GM12878 (cell line): ENCODE measurements at regions not wholly inside any gene's neighbourhood (a gene's known extent, or its start where the extent isn't known, plus 50 kb on each side); places are given as distances from the start of the nearest gene placed in this dataset.

Source experiments
- ATAC-seq: fragments of 200-7000 bp; cut with Tn5 transposase; 3 replicates; pipeline ENCODE4 v1.9.1; 2020; ENCODE audit warnings: mild to moderate bottlenecking, moderate library complexity
- BruUV-seq: library from RNA; stranded (reverse); fragments of 400-500 nt; replicated peaks from 2 replicates; lab custom pipeline; 2021; lab: Mats Ljungman, UMichigan
- CTCF ChIA-PET: fragments of 300-600 bp; sonication (Branson Sonifier 250); formaldehyde crosslinking; extraction: SDS; loops from one replicate; lab custom pipeline; 2021; ENCODE audit warnings: inconsistent platforms; lab: Yijun Ruan, JAX
- POLR2A ChIA-PET: fragments of 350-600 bp; formaldehyde crosslinking; extraction: SDS; loops from one replicate; lab custom pipeline; 2021; ENCODE audit warnings: inconsistent platforms; lab: Charles Lee
- RAD21 ChIA-PET: fragments of 300-600 bp; sonication (Branson Sonifier 250); formaldehyde crosslinking; loops from one replicate; lab custom pipeline; 2023; ENCODE audit warnings: antibody characterized with exemption; ENCODE audit not compliant: unreplicated experiment; lab: Charles Lee
- SMC1A ChIA-PET: fragments of 300-600 bp; sonication (Branson Sonifier 250); formaldehyde crosslinking; loops from one replicate; lab custom pipeline; 2023; ENCODE audit not compliant: unreplicated experiment, uncharacterized antibody; lab: Charles Lee
- DNase-seq: peaks from one replicate; pipeline ENCODE4 v3.0.0-alpha.2; 2011; ENCODE audit warnings: low read depth, low spot score
- FAIRE-seq: peaks from 3 replicates; lab custom pipeline; 2011; peaks lifted over from hg19 to GRCh38; lab: Jason Lieb, UNC
- H2AFZ ChIP-seq: 2 replicates; pipeline ENCODE4 v1.6.0; 2011; ENCODE audit warnings: low read depth, low read length, control low read depth; ENCODE audit not compliant: control insufficient read depth
- H3K27ac ChIP-seq: 2 replicates; pipeline ENCODE4 v1.5.1; 2011; ENCODE audit warnings: control low read depth; ENCODE audit not compliant: control insufficient read depth, insufficient read depth
- H3K27me3 ChIP-seq, 2 experiments: replicated peaks in 1 of 2; 2 replicates each; pipeline versions ENCODE4 v1.6.0 to v1.6.1; 2011; ENCODE audit warnings: low read length in 1 of 2; ENCODE audit not compliant: control insufficient read depth in 2 of 2, insufficient read depth in 2 of 2
- H3K36me3 ChIP-seq, 2 experiments: 2 replicates each; pipeline ENCODE4 v1.5.1; 2011; ENCODE audit warnings: low read length in 1 of 2; ENCODE audit not compliant: control insufficient read depth in 2 of 2, insufficient read depth in 2 of 2
- H3K4me1 ChIP-seq: 2 replicates; pipeline ENCODE4 v1.6.1; 2011; ENCODE audit warnings: mild to moderate bottlenecking, low read length, moderate library complexity, mixed read lengths; ENCODE audit not compliant: control insufficient read depth, insufficient read depth
- H3K4me2 ChIP-seq: 2 replicates; pipeline ENCODE4 v1.6.0; 2011; ENCODE audit warnings: control low read depth; ENCODE audit not compliant: control insufficient read depth, insufficient read depth
- H3K4me3 ChIP-seq: fragments of 200-600 bp; sonication (generic); 2 replicates; pipeline ENCODE4 v1.5.1; 2016
- H3K79me2 ChIP-seq: 2 replicates; pipeline ENCODE4 v1.6.0; 2011; ENCODE audit warnings: low read length; ENCODE audit not compliant: control insufficient read depth, insufficient read depth
- H3K9ac ChIP-seq: 2 replicates; pipeline ENCODE4 v1.8.0; 2011; ENCODE audit warnings: low read length, control low read depth, mixed read lengths; ENCODE audit not compliant: control insufficient read depth, insufficient read depth
- H3K9me3 ChIP-seq: replicated peaks from 3 replicates; pipeline ENCODE4 v1.5.1; 2011; ENCODE audit warnings: mild to moderate bottlenecking, low read length; ENCODE audit not compliant: control insufficient read depth, insufficient read depth
- H4K20me1 ChIP-seq: 2 replicates; pipeline ENCODE4 v1.6.0; 2011; ENCODE audit not compliant: control insufficient read depth, insufficient read depth
- CBX3 ChIP-seq: fragments of 200-600 bp; sonication (generic); IDR thresholded peaks from 2 replicates; pipeline ENCODE4 v1.6.1; 2016; ENCODE audit warnings: low read depth, borderline replicate concordance
- EP300 ChIP-seq, 2 experiments: fragments of 150-350 bp in 1 of 2; IDR thresholded peaks; 2 replicates each; pipeline ENCODE4 v1.6.1; 2011 to 2012; ENCODE audit warnings: low read depth in 2 of 2, low read length in 2 of 2, borderline replicate concordance in 1 of 2, improper control_type of control experiment in 1 of 2, inconsistent platforms in 1 of 2; ENCODE audit not compliant: control insufficient read depth in 1 of 2
- EZH2 ChIP-seq: IDR thresholded peaks from 2 replicates; pipeline ENCODE4 v1.6.1; 2012; ENCODE audit warnings: low read depth, mild to moderate bottlenecking, control low read depth, inconsistent platforms, low read length, borderline replicate concordance; ENCODE audit not compliant: control insufficient read depth
- MYC ChIP-seq: IDR thresholded peaks from 2 replicates; pipeline ENCODE4 v1.6.1; 2011; ENCODE audit warnings: mild to moderate bottlenecking, low read length, moderate library complexity, inconsistent platforms; ENCODE audit not compliant: insufficient read depth, insufficient replicate concordance, insufficient read length, severe bottlenecking
- NFXL1 ChIP-seq: fragments of 450-650 bp; IDR thresholded peaks from 2 replicates; pipeline ENCODE4 v1.6.1; 2017; ENCODE audit warnings: antibody characterized with exemption, mild to moderate bottlenecking, borderline replicate concordance
- NRF1 ChIP-seq: conservative IDR thresholded peaks from 2 replicates; pipeline ENCODE4 v1.6.1; 2011; ENCODE audit warnings: mild to moderate bottlenecking, low read depth, low read length, improper control_type of control experiment
- WGBS: methylation state at CpG from one replicate; pipeline ENCODE4 v1.1.6; 2016; ENCODE audit warnings: low lambda C conversion rate; ENCODE audit not compliant: insufficient replicate concordance, insufficient coverage; ENCODE audit errors: missing lambda C conversion rate; 5-methylcytosine and 5-hydroxymethylcytosine counted together
- in situ Hi-C: fragments of 300-500 bp; cut with MboI; formaldehyde crosslinking; loops from 9 replicates; pipeline ENCODE4 v1.14.3; 2018; ENCODE audit warnings: mixed read lengths
- intact Hi-C: fragments of 100-400 bp; cut with micrococcal nuclease; formaldehyde crosslinking; loops from one replicate; pipeline ENCODE4 v1.14.2; 2022; ENCODE audit not compliant: unreplicated experiment
- TF ChIP-seq, protein P1 (sequence below): fragments of 450-650 bp; IDR thresholded peaks from 2 replicates; pipeline ENCODE4 v1.6.1; 2017; ENCODE audit warnings: low read depth, mild to moderate bottlenecking, moderate library complexity
- TF ChIP-seq, protein P2 (sequence below): IDR thresholded peaks from 2 replicates; pipeline ENCODE4 v1.6.1; 2011; ENCODE audit warnings: low read depth, mild to moderate bottlenecking, low read length, moderate library complexity, borderline replicate concordance; ENCODE audit errors: extremely low read depth

DNA sequence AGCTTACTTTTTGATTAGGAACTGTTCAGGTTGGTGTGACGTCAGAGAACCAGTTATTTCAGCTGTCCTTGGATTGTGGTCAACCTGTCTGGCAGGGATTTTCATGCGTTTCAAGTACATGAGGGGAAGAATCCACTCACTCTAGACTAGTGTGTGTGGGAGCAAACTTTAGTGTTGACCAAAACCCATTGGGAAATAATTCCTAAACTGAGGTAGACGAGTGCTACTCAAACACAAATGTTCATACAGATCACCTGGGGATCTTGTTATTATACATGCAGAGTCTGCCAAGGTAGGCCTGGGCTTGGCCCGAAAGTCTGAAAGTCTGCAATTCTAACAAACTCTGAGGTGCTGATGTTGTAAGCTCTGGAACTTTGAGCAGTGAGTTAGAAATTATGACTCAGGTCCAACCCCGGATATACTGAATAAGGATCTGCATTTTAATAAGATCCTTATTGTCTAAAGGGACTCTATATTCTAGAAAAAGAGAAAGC is 111.1 kb upstream of the CREB5 start:
- RAD21 ChIA-PET, result interaction anchor here (1.7 kb wide), 1 partner anchor 554 kb away, joined by 4 read pairs; no protein-coding TSS in a partner anchor
- no peaks in the 10 kb centered on the region for H4K20me1 ChIP-seq
- DNase-seq, result no peak
- H2AFZ ChIP-seq, result no peak overlapping the region
- intact Hi-C loops, result no loop called here
- no peaks in the 10 kb centered on the region for H3K79me2 ChIP-seq
- FAIRE-seq, result no peak
- H3K4me3 ChIP-seq, result no peak overlapping the region
- in situ Hi-C loops, result no loop called here
- SMC1A ChIA-PET, result interaction anchor here (0.6 to 1.6 kb wide), 5 partner anchors 9 to 320 kb away, joined by 3 to 4 read pairs (median 3); no protein-coding TSS in a partner anchor
- H3K9me3 ChIP-seq, result no peaks in the 10 kb centered on the region
- H3K9ac ChIP-seq, result no peak overlapping the region
- 27% methylated on average over 5 of the region's 5 CpGs for WGBS
- H3K27me3 ChIP-seq, result no peaks in the 10 kb centered on the region
- no peak overlapping the region for H3K27ac ChIP-seq
- H3K4me1 ChIP-seq, result no peaks in the 10 kb centered on the region
- no peak for ATAC-seq
- H3K4me2 ChIP-seq, result no peak overlapping the region
- TF ChIP-seq, protein P1, sequence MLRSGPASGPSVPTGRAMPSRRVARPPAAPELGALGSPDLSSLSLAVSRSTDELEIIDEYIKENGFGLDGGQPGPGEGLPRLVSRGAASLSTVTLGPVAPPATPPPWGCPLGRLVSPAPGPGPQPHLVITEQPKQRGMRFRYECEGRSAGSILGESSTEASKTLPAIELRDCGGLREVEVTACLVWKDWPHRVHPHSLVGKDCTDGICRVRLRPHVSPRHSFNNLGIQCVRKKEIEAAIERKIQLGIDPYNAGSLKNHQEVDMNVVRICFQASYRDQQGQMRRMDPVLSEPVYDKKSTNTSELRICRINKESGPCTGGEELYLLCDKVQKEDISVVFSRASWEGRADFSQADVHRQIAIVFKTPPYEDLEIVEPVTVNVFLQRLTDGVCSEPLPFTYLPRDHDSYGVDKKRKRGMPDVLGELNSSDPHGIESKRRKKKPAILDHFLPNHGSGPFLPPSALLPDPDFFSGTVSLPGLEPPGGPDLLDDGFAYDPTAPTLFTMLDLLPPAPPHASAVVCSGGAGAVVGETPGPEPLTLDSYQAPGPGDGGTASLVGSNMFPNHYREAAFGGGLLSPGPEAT, result no peak
- TF ChIP-seq EZH2 (no peak), MYC (no peak), NFXL1 (no peak), CBX3 (no peak), EP300 (IDR thresholded peaks at IDR 0.05; ENCODE audit: borderline replicate concordance in 1 of 2, control insufficient read depth in 1 of 2, low read depth in 2 of 2, low read length in 2 of 2) (no peak), NRF1 (no peak)
- TF ChIP-seq, protein P2, sequence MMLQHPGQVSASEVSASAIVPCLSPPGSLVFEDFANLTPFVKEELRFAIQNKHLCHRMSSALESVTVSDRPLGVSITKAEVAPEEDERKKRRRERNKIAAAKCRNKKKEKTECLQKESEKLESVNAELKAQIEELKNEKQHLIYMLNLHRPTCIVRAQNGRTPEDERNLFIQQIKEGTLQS, result no peak
- TF ChIP-seq, all 136 proteins: peak for 0
- ChIA-PET POLR2A (no interaction called here), CTCF (interaction anchor here (1.1 kb wide), 1 partner anchor 25 kb away, joined by 3 read pairs; no protein-coding TSS in a partner anchor)
- no TSS peak for BruUV-seq
- no peaks in the 10 kb centered on the region for H3K36me3 ChIP-seq
